ENCODE measurements at regions not wholly inside any gene's neighbourhood (a gene's known extent, or its start where the extent isn't known, plus 50 kb on each side); places are given as distances from the start of the nearest gene placed in this dataset.

GRCh38 chr6:137334884-137335283 lies 115.7 kb upstream of the IFNGR1 start:
- TF ChIP-seq PKNOX1 (IDR thresholded peaks at IDR 0.05): no peak
- TF ChIP-seq SUZ12 (IDR thresholded peaks at IDR 0.05): no peak
- no peak for TF ChIP-seq NFRKB (IDR thresholded peaks at IDR 0.05)
- TF ChIP-seq FOXM1 (IDR thresholded peaks at IDR 0.05; ENCODE audit: borderline replicate concordance): no peak
- TF ChIP-seq ZNF384 (IDR thresholded peaks at IDR 0.05): no peak
- TF ChIP-seq L3MBTL2 (conservative IDR thresholded peaks at IDR 0.05): no peak
- TF ChIP-seq SP1 (IDR thresholded peaks at IDR 0.05): no peak

Measured in HEK293T (cell line).